Activated naive CD4-positive, alpha-beta T cell treated with anti-CD3 and anti-CD28 coated beads, Interleukin-2, amount 50 U/mL, for 72 hours (primary cell): ENCODE measurements at regions not wholly inside any gene's neighbourhood (a gene's known extent, or its start where the extent isn't known, plus 50 kb on each side); places are given as distances from the start of the nearest gene placed in this dataset.

Source experiments
- ATAC-seq, 2 donors: fragments of 150-1000 bp; cut with Tn5 transposase; 2 replicates each; pipeline ENCODE4 v1.10.0; 2021; ENCODE audit warnings: mild to moderate bottlenecking in 2 of 2, moderate library complexity in 2 of 2
- DNase-seq, 2 donors: peaks; one replicate each; pipeline ENCODE4 v3.0.0; 2021 to 2022; ENCODE audit warnings: low spot score in 2 of 2
- H3K27ac Mint-ChIP-seq, 2 donors: one replicate each; pipeline ENCODE4 v1.8.0; 2022; ENCODE audit warnings: mild to moderate bottlenecking in 2 of 2, mixed read lengths in 2 of 2
- H3K36me3 Mint-ChIP-seq, 2 donors: one replicate each; pipeline ENCODE4 v1.8.0; 2022; ENCODE audit warnings: mixed read lengths in 2 of 2
- H3K9me3 Mint-ChIP-seq, 2 donors: one replicate each; pipeline ENCODE4 v1.8.0; 2022; ENCODE audit warnings: mixed read lengths in 2 of 2

DNA sequence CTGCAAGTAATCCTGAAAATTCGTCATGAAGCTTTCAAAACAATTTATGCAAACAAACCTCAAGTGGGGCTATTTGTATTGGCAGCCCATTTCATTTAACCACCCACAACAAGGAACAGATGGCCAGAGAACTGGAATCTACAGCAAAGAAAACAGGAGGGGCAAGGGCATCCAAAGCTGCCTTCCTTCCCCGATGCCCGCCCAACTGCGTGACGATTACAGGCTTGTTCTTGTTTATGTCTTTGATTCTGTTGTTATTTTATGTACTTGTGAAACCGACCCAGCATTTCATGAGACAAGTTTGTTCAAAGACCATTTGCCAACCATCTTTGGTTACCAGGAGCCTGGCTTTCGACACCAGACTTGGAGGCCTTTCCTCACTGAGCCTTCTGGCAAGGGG lies 59.1 kb upstream of the IRX6 start:
- Mint-ChIP-seq H3K27ac (no peak overlapping the region), H3K9me3 (peaks cover 6 to 11% of the 10 kb centered on the region in 2 donors), H3K36me3 (no peaks in the 10 kb centered on the region)
- DNase-seq (no peak), ATAC-seq (no peak)

DNA sequence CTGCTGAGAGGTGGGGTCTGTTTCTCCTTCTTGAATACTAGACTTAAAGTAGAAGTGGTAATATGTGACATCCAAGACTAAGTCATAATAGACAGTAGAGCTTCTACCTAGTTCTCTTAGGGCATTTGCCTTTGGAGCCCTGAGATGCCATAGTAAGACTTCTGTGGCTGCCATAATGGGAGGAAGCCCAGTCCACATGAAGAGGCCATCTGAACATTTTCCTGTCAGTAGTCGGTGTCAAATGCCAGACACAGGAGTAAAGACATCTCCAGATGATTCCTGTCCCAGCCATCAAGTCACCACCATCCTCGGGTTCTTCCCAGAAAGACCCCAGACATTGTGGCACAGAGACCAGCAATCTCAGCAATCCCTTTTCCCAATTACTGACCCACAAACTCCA lies 58.1 kb upstream of the IRX6 start:
- peaks cover 6 to 11% of the 10 kb centered on the region in 2 donors for H3K9me3 Mint-ChIP-seq
- no peak for ATAC-seq
- no peak overlapping the region for H3K27ac Mint-ChIP-seq
- DNase-seq, result no peak
- no peaks in the 10 kb centered on the region for H3K36me3 Mint-ChIP-seq

DNA sequence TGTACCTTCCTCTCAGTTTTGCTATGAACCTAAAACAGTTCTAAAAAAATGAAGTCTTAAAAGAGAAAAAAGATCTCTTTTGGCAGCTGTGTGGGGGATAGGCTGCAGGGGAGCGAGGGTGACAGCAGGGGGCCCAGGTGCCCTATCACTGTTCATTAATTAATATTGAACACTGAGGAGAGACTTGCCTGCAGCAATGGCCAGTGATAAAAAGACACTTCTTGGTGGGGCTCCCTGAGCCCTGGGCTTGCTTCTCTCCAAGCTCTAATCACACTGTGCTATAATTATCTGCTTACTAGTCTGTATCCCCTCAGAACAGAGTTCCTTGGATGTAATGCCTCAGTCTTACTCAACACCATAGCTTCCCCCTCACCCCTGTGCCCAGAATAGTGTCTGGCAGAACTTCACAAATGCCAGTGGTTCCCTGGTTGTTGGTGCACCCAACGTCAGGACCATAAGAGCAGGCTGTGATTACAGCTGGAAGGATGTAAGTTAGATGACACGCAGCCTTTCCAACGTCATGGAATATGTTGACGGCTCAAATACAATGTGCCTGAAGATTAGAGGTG lies 52.0 kb upstream of the IRX6 start:
- no peak overlapping the region for H3K27ac Mint-ChIP-seq
- H3K9me3 Mint-ChIP-seq, result peaks cover 5 to 6% of the 10 kb centered on the region in 2 donors
- DNase-seq (no peak), ATAC-seq (no peak)
- H3K36me3 Mint-ChIP-seq, result no peaks in the 10 kb centered on the region

DNA sequence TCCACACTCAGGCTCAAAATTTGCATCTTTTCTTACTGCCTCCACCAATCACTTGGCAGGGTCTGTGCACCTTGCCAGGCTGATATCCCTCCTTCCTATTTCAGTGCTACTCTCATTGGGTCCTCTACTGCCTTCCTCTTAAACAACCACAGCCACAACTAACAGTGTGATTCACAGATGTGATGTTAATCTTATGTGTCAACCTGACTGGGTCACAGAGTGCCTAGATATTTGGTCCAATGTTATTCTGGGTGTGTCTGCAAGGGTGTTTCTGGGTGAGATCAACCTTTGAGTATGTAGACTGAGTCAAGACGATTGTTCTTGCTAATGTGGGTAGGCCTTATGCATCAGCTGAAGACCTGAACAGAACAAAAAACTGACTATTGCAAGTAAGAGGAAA lies 51.3 kb upstream of the IRX6 start:
- ATAC-seq, result no peak
- no peak for DNase-seq
- no peaks in the 10 kb centered on the region for H3K36me3 Mint-ChIP-seq
- H3K27ac Mint-ChIP-seq, result peak overlapping the region in 1 of 2 donors; percentile 20
- H3K9me3 Mint-ChIP-seq, result peaks cover 5 to 6% of the 10 kb centered on the region in 2 donors

DNA sequence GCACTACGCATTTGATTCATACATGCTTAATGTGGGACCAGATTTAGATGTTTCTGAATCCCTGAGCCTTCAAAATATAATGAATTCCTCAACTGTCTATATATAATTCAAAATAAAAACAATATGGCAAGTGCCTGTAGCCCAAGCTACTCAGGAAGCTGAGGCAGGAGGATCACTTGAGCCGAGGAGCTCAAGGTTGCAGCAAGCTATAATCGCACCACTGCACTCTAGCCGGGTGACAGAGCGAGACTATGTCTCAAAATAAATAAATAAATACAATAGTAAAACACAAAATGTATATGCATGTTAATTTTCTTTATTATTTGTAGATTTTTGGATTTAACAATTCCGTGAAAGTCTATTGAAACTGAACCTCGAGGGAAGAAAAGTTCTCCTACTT lies 50.6 kb upstream of the IRX6 start:
- ATAC-seq, result no peak
- DNase-seq, result no peak
- Mint-ChIP-seq H3K27ac (no peak overlapping the region), H3K36me3 (no peaks in the 10 kb centered on the region), H3K9me3 (peaks cover 5 to 6% of the 10 kb centered on the region in 2 donors)

DNA sequence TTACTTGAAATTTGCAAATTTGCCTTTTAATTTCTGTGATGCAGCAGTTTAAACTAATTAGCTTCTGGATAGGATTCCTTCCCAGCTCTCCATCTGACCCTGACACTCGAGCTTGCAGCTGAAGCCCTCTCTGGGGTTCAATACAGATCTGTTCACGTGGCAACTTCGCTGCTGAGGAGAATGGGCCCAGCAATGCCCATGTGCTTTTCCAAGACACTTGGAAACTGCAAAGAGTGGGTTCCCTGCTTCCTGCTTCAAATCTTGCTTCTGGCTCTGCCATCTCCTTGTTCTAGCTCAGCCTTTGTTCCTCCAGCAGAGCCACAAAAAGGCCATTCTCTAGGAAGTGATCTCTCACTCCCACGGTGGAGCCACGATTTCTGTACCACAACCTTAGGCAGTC lies 50.0 kb upstream of the IRX6 start:
- H3K9me3 Mint-ChIP-seq, result peaks cover 5 to 6% of the 10 kb centered on the region in 2 donors
- no peak overlapping the region for H3K27ac Mint-ChIP-seq
- ATAC-seq (no peak), DNase-seq (no peak)
- H3K36me3 Mint-ChIP-seq, result no peaks in the 10 kb centered on the region
